Stimulated activated CD4-positive, alpha-beta T cell treated with anti-CD3 and anti-CD28 coated beads, Interleukin-12 subunit alpha, Interleukin-12 subunit beta, amount 100 ng/mL, for 48 hours (primary cell): ENCODE measurements at regions not wholly inside any gene's neighbourhood (a gene's known extent, or its start where the extent isn't known, plus 50 kb on each side); places are given as distances from the start of the nearest gene placed in this dataset.

Experiments
- DNase-seq, 3 donors: peaks; one replicate each; pipeline ENCODE4 v3.0.0-alpha.2; 2020; ENCODE audit warnings: low read depth in 2 of 3, low spot score in 1 of 3

GRCh38 chr4:30837131-30837539 is 117.0 kb downstream of the PCDH7 start:
- DNase-seq: no peak

GRCh38 chr4:30837861-30838260 is 117.7 kb downstream of the PCDH7 start:
- no peak for DNase-seq

- DNase-seq: no peak
Observed at GRCh38 chr4:30838331-30838730, 118.2 kb downstream of the PCDH7 start.

DNA sequence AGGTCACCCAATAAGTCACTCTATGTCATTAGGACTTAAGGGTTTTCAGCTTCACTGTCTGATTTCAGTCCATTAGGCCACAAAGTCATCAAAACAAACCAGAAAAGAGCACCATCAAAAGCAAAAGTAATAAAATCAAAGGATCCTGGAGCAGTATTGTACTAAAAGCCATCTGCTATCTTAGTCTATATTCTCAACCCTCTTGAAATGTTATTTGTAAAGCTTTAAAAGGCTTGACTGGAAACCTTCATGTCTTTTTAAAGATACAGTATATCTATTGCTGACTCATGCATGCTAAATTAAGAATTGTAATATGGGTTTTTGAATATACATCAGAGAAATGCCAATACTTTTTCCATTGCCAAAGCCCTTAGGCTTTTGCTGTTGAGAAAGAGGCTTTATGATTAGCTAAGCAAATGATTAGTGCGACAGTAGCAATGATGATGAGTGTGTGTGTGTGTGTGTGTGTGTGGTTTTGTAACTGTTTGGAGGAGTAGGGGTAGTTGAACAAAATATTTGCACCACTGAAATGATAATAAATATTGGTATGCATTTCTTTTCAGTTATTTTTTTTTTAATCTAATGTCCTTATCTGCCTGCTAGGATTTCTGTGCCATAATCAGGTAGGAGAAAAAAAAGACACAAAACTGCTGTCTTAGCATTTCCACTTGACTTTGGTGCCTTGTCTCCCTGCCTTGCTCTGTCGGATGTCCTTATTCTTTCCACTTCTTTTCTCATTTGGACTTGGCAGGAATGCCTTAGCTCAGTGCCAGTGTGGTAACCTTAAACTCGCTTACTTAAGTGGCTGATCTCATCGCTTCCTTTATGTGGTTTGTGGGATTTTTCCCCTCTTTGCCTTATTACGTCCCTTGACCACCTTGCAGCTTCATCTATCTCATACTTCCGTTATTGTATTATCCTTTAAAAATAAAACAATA is 119.7 kb downstream of the PCDH7 start:
- no peak for DNase-seq

GRCh38 chr4:30840571-30840970 is 120.4 kb downstream of the PCDH7 start:
- DNase-seq: no peak

- DNase-seq: no peak
Observed at GRCh38 chr4:30842142-30842541, 122.0 kb downstream of the PCDH7 start.

DNA sequence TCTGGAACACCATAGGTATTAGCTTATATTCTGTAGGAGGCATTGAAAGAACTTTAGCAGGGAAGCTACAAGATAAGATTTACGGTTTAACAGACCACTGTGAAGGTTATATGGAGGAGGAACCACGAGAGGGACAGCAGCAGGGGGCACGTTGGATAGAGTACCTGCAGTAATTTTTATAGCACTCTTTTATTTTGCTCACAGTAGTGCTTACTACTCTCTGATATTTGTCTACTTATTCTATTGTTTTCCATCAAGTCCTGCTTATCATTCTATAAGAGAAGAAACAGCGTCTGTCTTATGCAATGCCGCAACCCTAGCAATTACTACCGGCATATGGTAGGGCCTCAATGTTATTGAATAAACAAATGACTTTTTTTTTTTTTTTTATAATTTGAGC is 122.5 kb downstream of the PCDH7 start:
- DNase-seq: no peak

GRCh38 chr4:30844861-30845582 is 124.9 kb downstream of the PCDH7 start:
- no peak for DNase-seq

- DNase-seq: no peak
Observed at GRCh38 chr4:30847167-30847566, 127.0 kb downstream of the PCDH7 start.

DNA sequence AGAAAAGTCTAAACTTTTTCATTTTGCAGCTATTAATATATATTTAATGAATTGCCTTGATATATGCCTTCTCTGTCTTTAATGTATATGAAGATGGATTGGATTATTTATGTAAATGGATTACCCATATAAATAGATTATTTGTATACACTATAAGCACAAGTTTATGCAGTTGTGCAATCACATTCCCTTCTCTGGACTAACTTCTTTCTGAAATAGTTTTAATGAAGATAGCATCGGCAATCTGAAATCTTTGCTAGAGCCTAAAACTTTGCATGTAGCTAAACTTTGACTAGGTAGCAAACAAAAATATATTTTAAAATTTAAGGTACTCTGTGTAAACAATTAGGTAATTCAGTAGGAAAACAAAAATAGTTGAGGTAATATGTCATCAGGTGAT is 127.8 kb downstream of the PCDH7 start:
- no peak for DNase-seq

DNA sequence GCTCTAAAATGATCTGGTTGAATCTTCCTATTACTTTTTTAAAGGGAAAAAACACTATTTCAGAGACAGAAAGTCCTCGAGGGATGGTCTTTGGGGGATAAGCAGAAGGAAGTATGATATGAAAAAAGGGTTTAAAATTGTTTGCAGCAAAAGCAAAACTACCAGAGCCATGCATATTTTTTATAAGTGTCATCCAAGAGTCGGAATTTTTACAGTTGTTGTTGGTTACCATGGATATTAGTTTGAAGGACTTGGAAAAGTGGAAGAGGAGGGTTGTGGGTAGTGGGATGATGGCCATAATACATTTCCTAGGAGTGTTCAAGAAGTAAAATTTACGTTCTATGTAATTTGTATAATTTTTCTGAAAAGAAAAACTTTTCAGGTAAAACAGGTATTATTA is 134.4 kb downstream of the PCDH7 start:
- no peak for DNase-seq

DNA sequence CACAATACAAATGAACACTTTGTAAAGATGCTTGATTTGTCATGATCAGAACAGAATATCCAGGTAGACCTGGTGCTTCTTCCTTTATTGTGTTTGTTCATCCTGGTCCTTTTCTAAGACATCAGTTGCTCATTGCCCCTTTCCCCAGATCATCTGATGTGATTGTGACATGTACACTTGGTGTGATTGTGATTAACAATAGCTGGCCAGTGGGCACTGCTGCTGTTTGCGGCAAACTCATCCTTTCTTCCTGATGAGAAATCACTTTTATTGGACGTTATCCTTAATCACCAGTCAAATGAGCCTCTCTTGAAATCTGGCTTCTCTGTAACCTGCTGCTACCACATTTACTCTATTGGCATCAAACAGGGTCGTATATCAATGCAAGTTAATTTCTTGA is 135.1 kb downstream of the PCDH7 start:
- DNase-seq: no peak

DNA sequence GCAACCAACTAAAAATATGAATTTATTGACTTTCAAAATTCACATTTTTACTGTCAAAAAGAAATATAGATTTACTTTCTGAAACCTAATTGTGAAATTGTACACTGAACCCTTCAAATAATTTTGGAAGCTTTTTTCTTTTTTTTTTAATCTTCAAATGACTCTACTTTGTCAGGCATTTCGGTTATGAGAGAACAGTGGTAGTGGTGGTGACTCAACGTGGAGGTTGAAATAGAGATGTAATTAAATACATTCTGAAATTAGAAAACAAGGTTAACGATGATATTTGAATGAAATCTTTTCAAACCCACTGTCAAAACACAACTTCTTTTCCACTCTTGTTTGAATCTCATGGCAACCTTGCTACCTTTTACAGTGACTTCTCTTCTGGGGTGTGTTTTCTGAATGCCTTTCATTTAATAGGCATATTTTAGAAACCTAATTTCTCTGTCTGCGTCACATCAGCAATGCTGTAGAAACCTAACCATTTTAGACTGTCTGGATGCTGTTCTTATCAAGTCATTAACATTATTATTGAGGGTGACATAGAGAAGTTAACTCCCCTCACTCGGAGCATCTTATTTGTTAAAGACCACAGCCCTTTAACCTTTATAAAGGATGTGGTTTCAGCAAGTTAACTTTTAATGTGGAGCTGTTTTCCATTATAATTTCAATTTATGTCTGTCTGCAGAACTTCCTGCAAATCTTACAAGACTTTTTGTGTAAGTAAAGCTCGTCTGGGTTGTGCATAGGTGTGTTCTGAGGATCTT is 136.8 kb downstream of the PCDH7 start:
- DNase-seq: no peak

GRCh38 chr4:30860978-30861377 is 140.8 kb downstream of the PCDH7 start:
- DNase-seq: no peak

DNA sequence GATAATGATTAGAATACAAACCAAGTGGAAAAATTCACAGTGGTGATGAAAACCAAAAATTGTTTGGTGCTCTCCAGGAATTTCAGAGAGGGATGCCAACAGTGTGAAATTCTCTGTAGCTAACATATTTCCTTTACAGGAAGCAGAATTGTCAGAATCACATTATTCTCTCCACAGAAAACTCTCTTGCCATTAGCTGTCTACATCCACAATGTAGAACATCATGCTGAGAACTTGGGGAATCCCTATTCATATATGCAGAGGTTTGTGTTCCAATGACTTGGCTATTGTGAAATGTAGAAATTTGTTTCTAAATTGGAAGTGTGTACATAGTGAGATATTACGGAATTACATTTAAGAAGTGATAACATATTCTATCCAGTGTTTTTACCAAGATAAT is 142.0 kb downstream of the PCDH7 start:
- DNase-seq: no peak

DNA sequence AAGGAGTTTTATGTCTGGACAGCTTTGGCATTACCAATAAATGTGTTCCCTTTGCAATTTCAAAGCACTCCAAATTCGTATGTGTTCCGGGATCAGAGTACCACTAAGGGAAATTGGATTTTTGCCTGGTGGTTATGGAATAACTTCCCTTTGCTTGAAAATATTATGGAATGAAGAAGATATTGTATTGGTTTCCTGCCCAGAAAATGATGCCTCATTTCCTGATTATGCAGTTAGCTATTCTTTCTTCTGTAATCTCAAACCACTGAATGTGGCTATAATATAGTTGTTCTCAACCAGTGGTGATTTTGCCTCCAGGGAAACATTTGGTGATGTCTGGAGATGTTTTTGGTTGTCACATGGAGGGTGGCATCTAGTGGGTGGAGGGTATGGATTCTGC is 142.9 kb downstream of the PCDH7 start:
- DNase-seq: no peak

DNA sequence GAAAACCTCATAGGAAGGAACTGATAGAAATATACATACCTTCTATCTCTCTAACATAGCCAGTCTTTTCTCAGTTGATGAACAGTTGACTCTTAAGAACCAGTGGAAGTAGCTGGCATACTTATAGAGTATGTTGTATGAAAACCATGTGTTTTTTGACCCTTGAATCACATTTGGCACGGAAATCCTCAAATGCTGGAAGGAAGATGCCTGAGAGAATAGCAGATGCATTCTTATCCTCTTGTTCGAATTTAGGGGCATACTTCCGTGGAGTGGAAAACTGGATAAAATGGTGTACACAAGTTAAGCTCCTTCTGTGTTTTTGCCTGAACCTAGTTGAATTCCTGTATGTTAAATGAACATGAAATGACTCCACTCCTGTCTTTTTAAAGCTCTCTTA is 145.5 kb downstream of the PCDH7 start:
- no peak for DNase-seq

- no peak for DNase-seq
Observed at GRCh38 chr4:30866346-30866745, 146.2 kb downstream of the PCDH7 start.

DNA sequence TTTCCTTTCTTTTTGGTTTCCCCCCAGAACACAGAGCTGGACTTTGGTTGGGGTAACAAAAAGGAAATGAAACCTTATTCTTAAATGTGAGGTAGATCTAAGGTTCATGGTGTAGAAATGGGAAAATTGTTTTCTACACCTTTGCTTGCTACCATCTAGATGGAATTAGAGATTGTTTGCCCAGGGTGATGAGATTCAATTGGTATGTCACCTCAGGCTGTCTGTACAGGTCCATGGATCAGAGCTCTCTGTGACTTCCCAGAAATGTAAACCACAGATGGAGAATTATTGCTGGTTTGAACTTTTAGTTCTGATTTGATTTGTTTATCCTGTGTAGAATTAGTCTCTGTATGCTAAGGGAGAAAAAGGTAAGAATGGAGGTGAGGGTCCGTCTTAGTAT is 146.7 kb downstream of the PCDH7 start:
- DNase-seq: no peak

DNA sequence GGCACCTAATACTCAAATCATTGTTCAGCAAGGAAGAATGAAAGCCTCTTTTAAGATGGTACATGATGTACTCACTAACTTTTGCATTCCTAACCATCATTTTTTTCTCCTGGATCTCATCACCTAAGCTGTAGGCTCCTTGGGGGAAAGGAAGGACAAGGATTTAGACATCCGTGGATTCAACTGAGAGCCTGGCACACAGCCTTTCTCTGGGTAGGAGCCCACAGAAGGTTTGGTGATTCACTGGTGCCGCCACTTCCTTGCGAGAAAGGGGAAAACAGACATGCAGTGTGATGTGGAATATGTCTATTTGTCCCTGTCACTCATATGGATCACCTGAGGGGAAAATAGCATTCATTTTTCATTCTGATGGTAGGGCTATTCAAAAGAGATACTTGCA is 147.3 kb downstream of the PCDH7 start:
- DNase-seq: no peak

GRCh38 chr4:30868111-30868895 is 148.1 kb downstream of the PCDH7 start:
- DNase-seq: no peak
